AG04450 (cell line): ENCODE measurements at regions not wholly inside any gene's neighbourhood (a gene's known extent, or its start where the extent isn't known, plus 50 kb on each side); places are given as distances from the start of the nearest gene placed in this dataset.

ENCODE experiments used
- CTCF ChIA-PET: fragments of 300-600, 350-600 bp; formaldehyde crosslinking; extraction: SDS; loops from one replicate; lab custom pipeline; 2022; ENCODE audit warnings: antibody characterized with exemption, inconsistent platforms; lab: Charles Lee
- POLR2A ChIA-PET: fragments of 350-600 bp; formaldehyde crosslinking; extraction: SDS; loops from one replicate; lab custom pipeline; 2021; ENCODE audit warnings: antibody characterized with exemption, inconsistent platforms; lab: Yijun Ruan, JAX
- DNase-seq: peaks from one replicate; pipeline ENCODE4 v3.0.0-alpha.2; 2011; ENCODE audit warnings: low read depth, low spot score
- H3K27ac ChIP-seq: one replicate; pipeline ENCODE4 v1.5.1; 2012; ENCODE audit warnings: low read depth, low read length, control low read depth
- H3K27me3 ChIP-seq: one replicate; pipeline ENCODE4 v1.6.0; 2012; ENCODE audit warnings: low read length; ENCODE audit not compliant: control insufficient read depth, insufficient read depth
- H3K4me3 ChIP-seq: 2 replicates; pipeline ENCODE4 v1.5.1; 2011; ENCODE audit warnings: mild to moderate bottlenecking, low read depth, low read length, control low read depth
- H3K9me3 ChIP-seq: 2 replicates; pipeline ENCODE4 v1.5.1; 2012; ENCODE audit warnings: low read length; ENCODE audit not compliant: control insufficient read depth, insufficient read depth
- TF ChIP-seq, protein P1 (sequence below): IDR thresholded peaks from 2 replicates; pipeline ENCODE4 v1.5.1; 2011; ENCODE audit warnings: low read depth, low read length, control low read depth, inconsistent platforms

- H3K27ac ChIP-seq, result no peak overlapping the region
- ChIA-PET POLR2A (no interaction called here), CTCF (interaction anchor here (0.7 kb wide), 1 partner anchor 157 kb away, joined by 3 read pairs; no protein-coding TSS in a partner anchor)
- TF ChIP-seq, protein P1, sequence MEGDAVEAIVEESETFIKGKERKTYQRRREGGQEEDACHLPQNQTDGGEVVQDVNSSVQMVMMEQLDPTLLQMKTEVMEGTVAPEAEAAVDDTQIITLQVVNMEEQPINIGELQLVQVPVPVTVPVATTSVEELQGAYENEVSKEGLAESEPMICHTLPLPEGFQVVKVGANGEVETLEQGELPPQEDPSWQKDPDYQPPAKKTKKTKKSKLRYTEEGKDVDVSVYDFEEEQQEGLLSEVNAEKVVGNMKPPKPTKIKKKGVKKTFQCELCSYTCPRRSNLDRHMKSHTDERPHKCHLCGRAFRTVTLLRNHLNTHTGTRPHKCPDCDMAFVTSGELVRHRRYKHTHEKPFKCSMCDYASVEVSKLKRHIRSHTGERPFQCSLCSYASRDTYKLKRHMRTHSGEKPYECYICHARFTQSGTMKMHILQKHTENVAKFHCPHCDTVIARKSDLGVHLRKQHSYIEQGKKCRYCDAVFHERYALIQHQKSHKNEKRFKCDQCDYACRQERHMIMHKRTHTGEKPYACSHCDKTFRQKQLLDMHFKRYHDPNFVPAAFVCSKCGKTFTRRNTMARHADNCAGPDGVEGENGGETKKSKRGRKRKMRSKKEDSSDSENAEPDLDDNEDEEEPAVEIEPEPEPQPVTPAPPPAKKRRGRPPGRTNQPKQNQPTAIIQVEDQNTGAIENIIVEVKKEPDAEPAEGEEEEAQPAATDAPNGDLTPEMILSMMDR, result no peak
- no peaks in the 10 kb centered on the region for H3K9me3 ChIP-seq
- no peak overlapping the region for H3K4me3 ChIP-seq
- no peaks in the 10 kb centered on the region for H3K27me3 ChIP-seq
- DNase-seq, result no peak
Measured at GRCh38 chr16:74221828-74222227, 74.8 kb upstream of the PSMD7 start.

DNA sequence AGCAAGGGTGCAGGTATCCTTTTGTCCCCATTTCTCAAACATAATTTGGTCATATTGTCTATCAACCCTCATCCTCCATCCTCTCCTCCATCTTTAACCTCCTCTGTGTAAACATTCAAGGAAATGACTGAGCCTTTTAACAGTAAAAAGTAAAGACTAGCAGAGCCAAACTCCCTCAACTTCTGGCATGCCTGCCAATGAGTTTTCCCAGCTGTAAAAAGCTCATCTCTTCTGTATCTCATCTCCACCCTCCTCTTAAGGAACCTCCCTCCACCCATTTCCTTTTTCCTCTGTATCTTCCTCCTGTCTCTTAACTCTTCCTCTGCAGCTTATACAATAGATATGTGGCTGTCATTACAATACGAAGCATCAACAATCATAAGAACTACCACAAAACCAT is 76.9 kb upstream of the PSMD7 start:
- H3K27ac ChIP-seq, result no peak overlapping the region
- no peak for DNase-seq
- ChIA-PET CTCF (no interaction called here), POLR2A (no interaction called here)
- no peak overlapping the region for H3K4me3 ChIP-seq
- no peaks in the 10 kb centered on the region for H3K27me3 ChIP-seq
- TF ChIP-seq, protein P1, result no peak
- no peaks in the 10 kb centered on the region for H3K9me3 ChIP-seq

- H3K4me3 ChIP-seq, result no peak overlapping the region
- ChIA-PET CTCF (no interaction called here), POLR2A (no interaction called here)
- TF ChIP-seq, protein P1, result no peak
- DNase-seq, result no peak
- no peak overlapping the region for H3K27ac ChIP-seq
- no peaks in the 10 kb centered on the region for H3K9me3 ChIP-seq
- H3K27me3 ChIP-seq, result no peaks in the 10 kb centered on the region
Measured at GRCh38 chr16:74218871-74219270, 77.7 kb upstream of the PSMD7 start.

DNA sequence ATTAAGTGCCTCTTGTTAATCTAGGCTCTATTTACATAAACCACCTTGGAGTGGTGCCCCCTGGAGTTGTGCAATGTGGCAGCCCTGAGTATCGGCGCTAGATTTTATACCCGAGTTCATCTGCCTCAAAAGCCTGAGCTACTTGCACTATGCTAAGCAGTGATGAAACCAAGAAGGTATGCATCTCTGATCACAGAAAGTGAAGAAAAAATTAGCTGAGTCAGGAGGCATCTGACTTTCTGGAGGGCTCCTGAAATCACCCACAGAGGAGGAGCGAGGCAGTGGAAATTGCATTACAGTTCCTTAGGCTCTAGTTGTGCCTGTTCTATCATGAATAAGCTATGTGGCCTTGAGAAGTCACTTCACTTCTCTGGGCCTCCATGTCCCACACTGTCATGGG is 80.3 kb upstream of the PSMD7 start:
- Histone ChIP-seq H3K9me3 (no peaks in the 10 kb centered on the region), H3K4me3 (no peak overlapping the region), H3K27ac (no peak overlapping the region), H3K27me3 (no peaks in the 10 kb centered on the region)
- ChIA-PET CTCF (interaction anchor here (1.9 kb wide), 1 partner anchor 10 kb away, joined by 6 read pairs; no protein-coding TSS in a partner anchor), POLR2A (no interaction called here)
- DNase-seq, result no peak
- TF ChIP-seq, protein P1, result no peak

- TF ChIP-seq, protein P1, result no peak
Measured at GRCh38 chr16:74215249-74215648, 81.4 kb upstream of the PSMD7 start.

More at GRCh38 chr16:74215249-74215648, 81.4 kb upstream of the PSMD7 start:
- DNase-seq, result no peak
- Histone ChIP-seq H3K27me3 (no peaks in the 10 kb centered on the region), H3K9me3 (no peaks in the 10 kb centered on the region), H3K27ac (no peak overlapping the region), H3K4me3 (no peak overlapping the region)
- POLR2A ChIA-PET, result no interaction called here
- CTCF ChIA-PET, result interaction anchor here (0.8 to 1.9 kb wide), 2 partner anchors 10 to 11 kb away, joined by 4 to 6 read pairs; no protein-coding TSS in a partner anchor
